HL-60 (cell line): ENCODE measurements at regions not wholly inside any gene's neighbourhood (a gene's known extent, or its start where the extent isn't known, plus 50 kb on each side); places are given as distances from the start of the nearest gene placed in this dataset.

Experiments
- DNase-seq, 2 experiments: peaks; one replicate each; pipeline ENCODE4 v3.0.0-alpha.2; 2010 to 2020; ENCODE audit warnings: low read depth in 1 of 2, low spot score in 1 of 2
- H3K27ac ChIP-seq: fragments of 250-450 bp; sonication (Bioruptor Pico); replicated peaks from 2 replicates; pipeline ENCODE4 v1.5.1; 2020; ENCODE audit warnings: mild to moderate bottlenecking, moderate library complexity
- H3K27me3 ChIP-seq: fragments of 250-450 bp; sonication (Bioruptor Pico); 2 replicates; pipeline ENCODE4 v1.5.1; 2021; ENCODE audit warnings: mild to moderate bottlenecking, moderate library complexity; ENCODE audit not compliant: insufficient read depth, poor library complexity, severe bottlenecking
- H3K4me3 ChIP-seq: replicated peaks from 2 replicates; pipeline ENCODE4 v1.5.1; 2011; ENCODE audit warnings: mild to moderate bottlenecking, control low read depth, low read length; ENCODE audit not compliant: insufficient read depth
- CTCF ChIP-seq: IDR thresholded peaks from one replicate; pipeline ENCODE4 v1.5.1; 2011; ENCODE audit warnings: low read length, control low read depth, inconsistent platforms; ENCODE audit not compliant: insufficient read depth
- GABPA ChIP-seq: IDR thresholded peaks from 2 replicates; pipeline ENCODE4 v1.6.1; 2012; ENCODE audit warnings: low read depth
- POLR2AphosphoS5 ChIP-seq: IDR thresholded peaks from 2 replicates; pipeline ENCODE4 v1.6.1; 2012; ENCODE audit warnings: low read depth
- REST ChIP-seq: IDR thresholded peaks from 2 replicates; pipeline ENCODE4 v1.6.1; 2012; ENCODE audit warnings: low read depth; ENCODE audit not compliant: insufficient replicate concordance
- SPI1 ChIP-seq: IDR thresholded peaks from 2 replicates; pipeline ENCODE4 v1.6.1; 2012; ENCODE audit warnings: low read depth, mild to moderate bottlenecking, borderline replicate concordance

- no peaks in the 10 kb centered on the region for H3K27me3 ChIP-seq
- TF ChIP-seq CTCF (no peak), SPI1 (no peak), POLR2AphosphoS5 (no peak), REST (no peak), GABPA (no peak)
- H3K27ac ChIP-seq: no peak overlapping the region
- no peak overlapping the region for H3K4me3 ChIP-seq
- no peak for DNase-seq
Measured at GRCh38 chr6:139973669-139974344, 599.4 kb upstream of the CITED2 start.

GRCh38 chr6:139972116-139972515, 597.7 kb upstream of the CITED2 start:
- Histone ChIP-seq H3K4me3 (no peak overlapping the region), H3K27ac (no peak overlapping the region), H3K27me3 (no peaks in the 10 kb centered on the region)
- TF ChIP-seq REST: no peak
- no peak for TF ChIP-seq SPI1
- TF ChIP-seq POLR2AphosphoS5: no peak
- TF ChIP-seq CTCF: no peak
- TF ChIP-seq GABPA: no peak
- DNase-seq: no peak

GRCh38 chr6:139970591-139970991, 596.1 kb upstream of the CITED2 start:
- Histone ChIP-seq H3K4me3 (no peak overlapping the region), H3K27me3 (no peaks in the 10 kb centered on the region), H3K27ac (no peak overlapping the region)
- TF ChIP-seq SPI1: no peak
- no peak for TF ChIP-seq CTCF
- no peak for TF ChIP-seq POLR2AphosphoS5
- no peak for TF ChIP-seq GABPA
- TF ChIP-seq REST: no peak
- no peak for DNase-seq
